ENCODE measurements at regions not wholly inside any gene's neighbourhood (a gene's known extent, or its start where the extent isn't known, plus 50 kb on each side); places are given as distances from the start of the nearest gene placed in this dataset.

- no peak for ATAC-seq
- intact Hi-C loops (cut with micrococcal nuclease; ENCODE audit: unreplicated experiment) = no loop called here
Observed at GRCh38 chr16:9372934-9373890, 281.8 kb downstream of the HAPSTR1 start.

GRCh38 chr16:9374061-9374460, 282.6 kb downstream of the HAPSTR1 start:
- DNase-seq (ENCODE audit: low read depth, low spot score) (no peak), ATAC-seq (no peak)
- ChIA-PET POLR2A (no interaction called here), CTCF (no interaction called here)
- intact Hi-C loops (cut with micrococcal nuclease; ENCODE audit: unreplicated experiment) = no loop called here
- Histone ChIP-seq H3K4me3 (ENCODE audit: low read depth in 2 of 2, low read length in 2 of 2) (no peak overlapping the region), H3K27ac (ENCODE audit: low read length) (no peak overlapping the region), H3K36me3 (ENCODE audit: control insufficient read depth, insufficient read depth, low read length) (no peaks in the 10 kb centered on the region), H3K9me3 (ENCODE audit: control insufficient read depth, insufficient read depth, low read depth, low read length) (no peaks in the 10 kb centered on the region), H3K27me3 (ENCODE audit: control insufficient read depth, insufficient read depth, low read length) (no peaks in the 10 kb centered on the region), H3K4me1 (ENCODE audit: control insufficient read depth, insufficient read depth, low read length) (no peaks in the 10 kb centered on the region)
- in situ Hi-C loops (cut with HindIII; ENCODE audit: low pct_unique_long_range_greater_than_20kb, low sequenced_read_pairs) = no loop called here
- no peak for TF ChIP-seq TCF7L2 (IDR thresholded peaks at IDR 0.05; ENCODE audit: low read depth, low read length)
- no peak for TF ChIP-seq SIN3A (IDR thresholded peaks at IDR 0.05; ENCODE audit: borderline replicate concordance, insufficient read depth, low read depth, low read length)
- no peak for TF ChIP-seq CTCF (IDR thresholded peaks at IDR 0.05)
- TF ChIP-seq POLR2AphosphoS5 (IDR thresholded peaks at IDR 0.05; ENCODE audit: low read depth, low read length) = no peak
- no peak for TF ChIP-seq REST (IDR thresholded peaks at IDR 0.05; ENCODE audit: insufficient read depth in 1 of 2, low read depth in 2 of 2, low read length in 1 of 2)
- BruUV-seq (replicated peaks) = no TSS peak

More at GRCh38 chr16:9372934-9373890, 281.8 kb downstream of the HAPSTR1 start:
- no TSS peak for BruUV-seq (replicated peaks)
- in situ Hi-C loops (cut with HindIII; ENCODE audit: low pct_unique_long_range_greater_than_20kb, low sequenced_read_pairs) = no loop called here
- no peaks in the 10 kb centered on the region for H3K4me1 ChIP-seq (ENCODE audit: control insufficient read depth, insufficient read depth, low read length)
- no peak for DNase-seq (ENCODE audit: low read depth, low spot score)
- H3K27ac ChIP-seq (ENCODE audit: low read length) = no peak overlapping the region
- CTCF ChIA-PET = no interaction called here
- H3K27me3 ChIP-seq (ENCODE audit: control insufficient read depth, insufficient read depth, low read length) = no peaks in the 10 kb centered on the region
- no peaks in the 10 kb centered on the region for H3K36me3 ChIP-seq (ENCODE audit: control insufficient read depth, insufficient read depth, low read length)
- H3K4me3 ChIP-seq (ENCODE audit: low read depth in 2 of 2, low read length in 2 of 2) = no peak overlapping the region
- H3K9me3 ChIP-seq (ENCODE audit: control insufficient read depth, insufficient read depth, low read depth, low read length) = no peaks in the 10 kb centered on the region
- POLR2A ChIA-PET = no interaction called here
- TF ChIP-seq POLR2AphosphoS5 (IDR thresholded peaks at IDR 0.05; ENCODE audit: low read depth, low read length) (no peak), CTCF (IDR thresholded peaks at IDR 0.05) (peak; percentile 6; the same call in 1 of the 2 replicates), SIN3A (IDR thresholded peaks at IDR 0.05; ENCODE audit: borderline replicate concordance, insufficient read depth, low read depth, low read length) (no peak)
